Transverse colon (tissue), 4 donors: ENCODE measurements at regions not wholly inside any gene's neighbourhood (a gene's known extent, or its start where the extent isn't known, plus 50 kb on each side); places are given as distances from the start of the nearest gene placed in this dataset.

Experiments used
- CTCF ChIP-seq, 5 experiments: fragments of 200-600 bp in 3 of 5; fragments of 450-650 bp in 2 of 5; sonication (generic) in 3 of 5; IDR thresholded peaks; 1 replicate in 2 of 5; 2 replicates in 3 of 5; pipeline ENCODE4 v1.5.1; 2016 to 2017; ENCODE audit warnings: antibody characterized with exemption in 5 of 5, inconsistent platforms in 3 of 5, mild to moderate bottlenecking in 2 of 5, moderate library complexity in 1 of 5
- EP300 ChIP-seq: sonication (generic); formaldehyde crosslinking; IDR thresholded peaks from one replicate; pipeline ENCODE4 v1.6.1; 2017; ENCODE audit warnings: antibody characterized with exemption, low read depth
- POLR2A ChIP-seq: fragments of 450-650 bp; IDR thresholded peaks from one replicate; pipeline ENCODE4 v1.6.1; 2016; ENCODE audit warnings: antibody characterized with exemption, mild to moderate bottlenecking, moderate library complexity
- POLR2AphosphoS5 ChIP-seq, 3 donors: sonication (generic); formaldehyde crosslinking; IDR thresholded peaks; one replicate each; pipeline ENCODE4 v1.6.1; 2016; ENCODE audit warnings: antibody characterized with exemption in 3 of 3

DNA sequence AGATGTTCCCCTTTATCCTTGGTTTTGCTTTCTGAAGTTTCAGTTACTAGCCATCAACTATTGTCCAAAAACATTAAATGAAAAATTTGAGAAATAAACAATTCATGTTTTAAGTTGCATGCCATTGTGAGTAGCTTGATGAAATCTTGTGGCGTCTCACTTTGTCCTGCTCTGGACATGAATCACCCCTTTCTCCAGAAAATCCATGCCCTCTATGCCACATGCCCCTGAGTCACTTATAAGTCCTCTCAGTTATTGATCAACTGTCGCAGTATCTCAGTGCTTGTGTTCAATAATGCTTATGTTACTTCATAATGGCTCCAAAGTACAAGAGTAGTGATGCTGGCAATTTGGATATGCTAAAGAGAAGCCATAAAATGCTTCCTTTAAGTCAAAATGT is 208.0 kb upstream of the FERD3L start:
- TF ChIP-seq CTCF (IDR thresholded peaks at IDR 0.05) (no peak), POLR2A (no peak), EP300 (no peak), POLR2AphosphoS5 (IDR thresholded peaks at IDR 0.05) (no peak)
